Activated T-helper 1 cell treated with anti-CD3 and anti-CD28 coated beads, Interleukin-12 subunit alpha, Interleukin-12 subunit beta, Interleukin-2, Interleukin-4 antibody, amounts not matched to agents 30 ng/mL and 10 ng/mL and 1 ng/mL, durations not matched to agents 14 hours and 24 hours and 36 hours (primary cell): ENCODE measurements at regions not wholly inside any gene's neighbourhood (a gene's known extent, or its start where the extent isn't known, plus 50 kb on each side); places are given as distances from the start of the nearest gene placed in this dataset.
"Not testable (repeated sequence)": the region's sequence is repeated elsewhere in the genome, so short reads cannot be mapped to it uniquely, and the experiment has no call there.

ENCODE experiments used
- DNase-seq: peaks from one replicate; pipeline ENCODE4 v3.0.0; 2021; ENCODE audit warnings: low spot score
- H3K27ac Mint-ChIP-seq: one replicate; pipeline ENCODE4 v1.8.0; 2021; ENCODE audit warnings: mild to moderate bottlenecking, mixed read lengths
- H3K27me3 Mint-ChIP-seq: one replicate; pipeline ENCODE4 v1.8.0; 2022; ENCODE audit warnings: mild to moderate bottlenecking, moderate library complexity, mixed read lengths; ENCODE audit not compliant: insufficient read depth
- H3K36me3 Mint-ChIP-seq: one replicate; pipeline ENCODE4 v1.8.0; 2021; ENCODE audit warnings: low read depth, mixed read lengths
- H3K4me1 Mint-ChIP-seq: one replicate; pipeline ENCODE4 v1.8.0; 2021; ENCODE audit warnings: low read depth, mixed read lengths
- H3K4me3 Mint-ChIP-seq: one replicate; pipeline ENCODE4 v1.8.0; 2021; ENCODE audit warnings: mild to moderate bottlenecking, moderate library complexity, mixed read lengths
- H3K9me3 Mint-ChIP-seq: one replicate; pipeline ENCODE4 v1.8.0; 2021; ENCODE audit warnings: mixed read lengths
- intact Hi-C: fragments of 100-400 bp; cut with micrococcal nuclease; formaldehyde crosslinking; loops from one replicate; pipeline ENCODE4 v1.15.1; 2024

DNA sequence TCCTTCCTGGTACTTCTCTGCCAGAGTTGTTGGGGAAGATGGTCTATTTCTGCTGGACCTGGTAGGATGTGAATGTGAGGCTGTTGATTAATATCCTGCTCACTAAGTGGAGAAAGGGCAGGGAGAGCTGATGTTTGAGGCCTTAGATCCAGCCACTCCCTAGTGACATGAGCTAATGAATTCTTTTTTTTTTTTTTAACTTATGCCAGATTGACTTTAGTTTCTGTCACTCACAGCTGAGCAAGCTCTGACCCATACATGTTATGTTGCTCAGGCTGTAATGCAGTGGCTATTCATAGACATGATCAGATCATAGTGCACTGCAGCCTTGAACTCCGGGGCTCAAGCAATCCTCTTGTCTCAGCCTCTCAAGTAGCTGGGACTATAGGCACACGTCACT lies 75.1 kb upstream of the SPRY4 start:
- peaks cover 8% of the 10 kb centered on the region for H3K27me3 Mint-ChIP-seq
- DNase-seq = no peak

GRCh38 chr5:142398730-142399055 lies 73.9 kb upstream of the SPRY4 start:
- Mint-ChIP-seq H3K36me3 (peaks cover 7% of the 10 kb centered on the region), H3K4me1 (no peaks in the 10 kb centered on the region), H3K27me3 (peaks cover 5% of the 10 kb centered on the region), H3K4me3 (no peak overlapping the region), H3K9me3 (peaks cover 28% of the 10 kb centered on the region), H3K27ac (no peak overlapping the region)
- no peak for DNase-seq
- intact Hi-C loops = no loop called here

More for the DNA sequence above, 75.1 kb upstream of the SPRY4 start:
- intact Hi-C loops = no loop called here
- H3K36me3 Mint-ChIP-seq = peaks cover 7% of the 10 kb centered on the region
- H3K27ac Mint-ChIP-seq = no peak overlapping the region
- H3K4me3 Mint-ChIP-seq = no peak overlapping the region
- H3K4me1 Mint-ChIP-seq = no peaks in the 10 kb centered on the region
- H3K9me3 Mint-ChIP-seq = peaks cover 28% of the 10 kb centered on the region

DNA sequence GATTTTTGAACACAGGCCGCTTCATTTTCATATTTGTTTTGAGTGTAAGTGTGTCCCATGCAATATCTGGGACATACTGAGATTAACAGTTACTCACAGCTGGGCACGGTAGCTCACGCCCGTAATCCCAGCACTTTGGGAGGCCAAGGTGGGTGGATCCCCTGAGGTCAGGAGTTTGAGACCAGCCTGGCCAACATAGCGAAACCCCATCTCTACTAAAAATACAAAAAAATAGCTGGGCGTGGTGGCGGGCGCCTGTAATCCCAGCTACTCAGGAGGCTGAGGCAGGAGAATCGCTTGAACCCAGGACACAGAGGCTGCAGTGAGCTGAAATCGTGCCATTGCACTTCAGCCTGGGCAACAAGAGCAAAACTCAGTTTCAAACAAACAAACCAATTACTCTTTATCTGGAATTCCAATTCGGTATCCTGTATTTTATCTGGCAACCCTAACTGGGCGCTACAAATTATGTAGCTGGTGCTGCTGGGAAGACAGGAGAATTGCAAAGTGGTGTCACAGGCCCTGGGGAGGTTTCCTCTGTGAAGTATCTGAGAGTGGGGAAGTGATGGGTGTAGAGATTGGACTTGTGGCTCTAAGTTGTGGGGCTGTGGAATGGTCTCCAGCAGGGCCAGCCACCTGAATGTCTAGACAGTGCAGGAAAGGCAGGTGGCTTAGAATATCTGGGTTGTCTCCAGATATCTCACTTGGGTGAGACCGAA lies 73.3 kb upstream of the SPRY4 start:
- H3K27me3 Mint-ChIP-seq, H3K36me3 Mint-ChIP-seq, H3K4me3 Mint-ChIP-seq, H3K4me1 Mint-ChIP-seq, intact Hi-C loops, DNase-seq, H3K27ac Mint-ChIP-seq: not testable (repeated sequence)
- H3K9me3 Mint-ChIP-seq = peaks cover 28% of the 10 kb centered on the region

- Mint-ChIP-seq H3K9me3 (peaks cover 28% of the 10 kb centered on the region), H3K4me3 (no peak overlapping the region), H3K27ac (no peak overlapping the region), H3K36me3 (peaks cover 7% of the 10 kb centered on the region), H3K27me3 (peaks cover 3% of the 10 kb centered on the region), H3K4me1 (no peaks in the 10 kb centered on the region)
- no peak for DNase-seq
- intact Hi-C loops = no loop called here
These were observed 72.4 kb upstream of the SPRY4 start for GRCh38 chr5:142397178-142397577.

- H3K4me3 Mint-ChIP-seq = no peak overlapping the region
- H3K27me3 Mint-ChIP-seq = peaks cover 3% of the 10 kb centered on the region
- H3K27ac Mint-ChIP-seq = no peak overlapping the region
- peaks cover 28% of the 10 kb centered on the region for H3K9me3 Mint-ChIP-seq
- intact Hi-C loops = no loop called here
- no peak for DNase-seq
- no peaks in the 10 kb centered on the region for H3K4me1 Mint-ChIP-seq
- peaks cover 7% of the 10 kb centered on the region for H3K36me3 Mint-ChIP-seq
These were observed 71.7 kb upstream of the SPRY4 start for GRCh38 chr5:142396436-142397038.

DNA sequence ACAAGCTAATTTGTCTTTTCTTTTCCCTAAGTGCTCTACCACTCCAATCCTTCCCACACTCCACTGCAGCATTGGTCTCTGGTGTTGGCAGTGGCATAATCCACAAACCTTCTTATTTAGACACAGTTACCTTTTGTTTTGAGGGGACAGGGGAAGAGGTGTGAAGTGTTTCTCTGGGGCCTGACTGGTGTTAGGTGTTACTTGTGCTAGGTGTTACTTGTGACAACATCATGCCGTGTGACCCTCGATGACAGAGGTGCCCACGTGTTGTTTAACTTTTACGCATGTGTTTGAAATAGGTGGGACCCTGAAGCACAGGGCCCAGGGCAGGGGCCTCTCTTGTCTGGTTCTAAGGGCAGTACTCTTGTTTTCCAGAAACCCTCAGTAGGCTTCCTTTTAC lies 70.5 kb upstream of the SPRY4 start:
- no peak for DNase-seq
- peaks cover 9% of the 10 kb centered on the region for H3K27me3 Mint-ChIP-seq
- intact Hi-C loops = no loop called here
- H3K9me3 Mint-ChIP-seq = peaks cover 28% of the 10 kb centered on the region
- no peak overlapping the region for H3K4me3 Mint-ChIP-seq
- no peak overlapping the region for H3K27ac Mint-ChIP-seq
- H3K4me1 Mint-ChIP-seq = no peaks in the 10 kb centered on the region
- peaks cover 7% of the 10 kb centered on the region for H3K36me3 Mint-ChIP-seq

DNA sequence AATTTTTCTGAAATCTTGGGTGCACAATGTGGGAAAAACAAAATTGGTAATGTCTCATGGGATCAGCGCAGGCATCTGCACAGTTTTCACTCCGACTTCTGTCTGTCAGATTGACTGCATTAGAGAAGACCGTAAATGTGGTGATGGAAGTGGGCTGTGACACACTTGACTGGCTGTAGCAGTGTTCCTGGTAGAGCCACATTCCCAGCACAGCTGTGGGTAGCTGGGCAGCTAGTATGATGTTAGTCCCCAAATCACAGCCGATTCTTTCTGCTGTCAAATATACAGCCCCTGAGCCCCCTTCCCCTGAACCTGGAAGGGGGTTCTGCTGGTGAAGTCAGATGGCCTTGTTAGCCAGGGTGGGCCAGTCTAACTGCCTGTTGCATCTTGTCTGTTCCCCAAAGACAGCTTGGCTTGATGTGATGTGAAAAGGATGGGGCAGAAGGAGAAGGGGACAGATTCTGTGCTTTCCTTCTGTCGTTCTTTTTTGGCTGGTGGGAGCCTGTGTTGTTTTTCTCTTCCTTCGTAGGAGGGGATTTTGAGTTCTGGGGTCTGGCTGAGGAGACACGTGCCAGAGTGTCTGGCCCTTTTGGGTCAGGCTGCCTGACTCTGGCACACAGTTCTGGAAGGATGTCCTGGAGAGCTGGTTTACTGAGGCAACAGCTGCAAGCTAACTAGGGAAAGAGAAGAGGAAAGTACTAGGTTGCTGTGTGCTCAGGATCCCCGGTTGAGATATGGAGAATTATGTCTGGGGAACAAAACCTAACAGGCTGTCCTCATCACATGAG lies 66.4 kb upstream of the SPRY4 start:
- intact Hi-C loops = no loop called here
- H3K9me3 Mint-ChIP-seq = peaks cover 13% of the 10 kb centered on the region
- no peak for DNase-seq
- peaks cover 6% of the 10 kb centered on the region for H3K36me3 Mint-ChIP-seq
- no peak overlapping the region for H3K27ac Mint-ChIP-seq
- no peaks in the 10 kb centered on the region for H3K4me1 Mint-ChIP-seq
- peaks cover 12% of the 10 kb centered on the region for H3K27me3 Mint-ChIP-seq
- no peak overlapping the region for H3K4me3 Mint-ChIP-seq

- no peak overlapping the region for H3K27ac Mint-ChIP-seq
- H3K9me3 Mint-ChIP-seq = peaks cover 4% of the 10 kb centered on the region
- no peak for DNase-seq
- H3K4me1 Mint-ChIP-seq = no peaks in the 10 kb centered on the region
- H3K27me3 Mint-ChIP-seq = peaks cover 10% of the 10 kb centered on the region
- peaks cover 2% of the 10 kb centered on the region for H3K36me3 Mint-ChIP-seq
- intact Hi-C loops = no loop called here
- H3K4me3 Mint-ChIP-seq = no peak overlapping the region
These were observed 65.5 kb upstream of the SPRY4 start for GRCh38 chr5:142390334-142390733.

DNA sequence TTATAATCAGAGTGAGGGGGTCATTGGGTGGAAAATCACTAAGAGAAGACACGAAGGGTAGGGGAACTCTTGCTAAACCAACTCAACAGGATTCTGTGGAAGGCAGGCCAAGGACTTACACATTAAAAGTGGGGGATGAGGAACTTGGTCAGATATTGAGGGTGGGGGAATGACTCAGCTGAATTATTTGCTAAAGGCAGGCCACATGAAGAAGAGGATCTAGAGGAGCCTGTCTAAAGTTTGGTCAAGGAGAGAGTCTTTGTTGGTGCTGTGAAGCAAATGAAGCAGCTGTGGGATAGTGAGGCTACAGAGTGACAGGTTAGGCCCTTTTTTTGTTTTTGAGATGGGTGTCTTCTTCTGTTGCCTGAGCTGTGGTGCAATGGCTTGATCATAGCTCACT lies 63.9 kb upstream of the SPRY4 start:
- Mint-ChIP-seq H3K27ac (no peak overlapping the region), H3K4me3 (no peak overlapping the region), H3K36me3 (no peaks in the 10 kb centered on the region), H3K9me3 (no peaks in the 10 kb centered on the region), H3K4me1 (peaks cover 7% of the 10 kb centered on the region), H3K27me3 (peaks cover 10% of the 10 kb centered on the region)
- intact Hi-C loops = no loop called here
- no peak for DNase-seq

DNA sequence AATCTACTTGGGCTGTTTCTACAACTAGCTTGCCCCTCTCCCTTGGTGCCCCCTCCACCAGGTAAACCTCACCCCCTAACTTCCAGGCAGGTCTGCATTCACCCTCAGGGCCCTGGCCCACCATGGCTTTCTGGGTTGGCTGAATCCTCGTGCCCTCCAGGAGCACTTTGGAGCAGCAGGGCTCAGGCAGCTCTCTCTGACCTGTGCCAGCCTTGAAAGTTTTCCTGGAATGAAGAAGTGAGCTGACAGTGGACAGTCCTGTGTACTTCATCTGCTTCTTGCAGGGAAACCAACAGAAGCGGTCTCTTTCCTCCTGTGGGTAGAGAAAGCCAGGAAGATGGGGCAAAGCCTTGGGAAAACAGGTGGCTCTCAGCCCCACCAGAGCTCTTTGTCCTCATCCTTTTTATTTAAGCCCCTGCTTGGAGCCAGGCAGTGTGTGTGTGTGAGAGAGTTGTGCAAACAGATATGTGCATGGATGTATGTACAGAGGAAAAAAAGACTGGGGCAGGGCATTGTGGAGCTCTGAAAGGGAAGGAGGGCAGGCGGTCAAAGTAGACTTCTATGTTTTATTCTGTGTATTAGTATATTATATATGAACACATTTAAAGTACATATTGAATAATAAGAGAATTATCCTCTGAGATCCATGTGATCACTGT lies 62.3 kb upstream of the SPRY4 start:
- intact Hi-C loops = no loop called here
- peaks cover 7% of the 10 kb centered on the region for H3K4me1 Mint-ChIP-seq

GRCh38 chr5:142386137-142387023 lies 61.6 kb upstream of the SPRY4 start:
- Mint-ChIP-seq H3K36me3 (no peaks in the 10 kb centered on the region), H3K4me3 (no peak overlapping the region), H3K9me3 (no peaks in the 10 kb centered on the region), H3K27ac (no peak overlapping the region), H3K27me3 (peaks cover 8% of the 10 kb centered on the region), H3K4me1 (peaks cover 7% of the 10 kb centered on the region)
- intact Hi-C loops = no loop called here
- no peak for DNase-seq

More for the DNA sequence above, 62.3 kb upstream of the SPRY4 start:
- Mint-ChIP-seq H3K4me3 (no peak overlapping the region), H3K27ac (no peak overlapping the region), H3K27me3 (peaks cover 10% of the 10 kb centered on the region), H3K36me3 (no peaks in the 10 kb centered on the region), H3K9me3 (no peaks in the 10 kb centered on the region)
- DNase-seq = no peak

DNA sequence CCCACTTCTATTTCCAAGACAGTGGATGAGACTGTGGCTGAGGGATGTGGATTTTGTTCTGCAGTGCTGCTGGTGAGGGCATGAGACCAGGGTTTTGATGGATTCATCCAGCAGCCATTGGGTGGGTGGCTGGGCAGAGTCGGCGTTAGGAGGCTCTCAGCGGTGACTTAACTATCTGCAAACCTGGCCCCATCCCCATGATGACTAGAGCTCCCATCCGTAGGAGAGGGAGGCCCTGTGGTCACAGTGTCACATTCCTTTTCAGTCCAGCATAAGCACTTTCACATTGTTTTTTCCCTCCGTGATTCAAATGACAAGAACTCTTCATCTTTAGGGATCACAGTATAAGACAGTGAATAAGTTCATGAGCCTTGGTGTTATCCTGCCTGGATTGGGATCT lies 60.4 kb upstream of the SPRY4 start:
- intact Hi-C loops = no loop called here
- H3K36me3 Mint-ChIP-seq = no peaks in the 10 kb centered on the region

More for the DNA sequence above, 60.4 kb upstream of the SPRY4 start:
- Mint-ChIP-seq H3K4me3 (no peak overlapping the region), H3K4me1 (peaks cover 7% of the 10 kb centered on the region), H3K27me3 (peaks cover 3% of the 10 kb centered on the region), H3K9me3 (no peaks in the 10 kb centered on the region), H3K27ac (no peak overlapping the region)
- DNase-seq = no peak
